Keratinocyte (primary cell): ENCODE measurements at regions not wholly inside any gene's neighbourhood (a gene's known extent, or its start where the extent isn't known, plus 50 kb on each side); places are given as distances from the start of the nearest gene placed in this dataset.

Experiments used
- DNase-seq: peaks from one replicate; pipeline ENCODE4 v3.0.0-alpha.2; 2011; ENCODE audit warnings: low read depth, missing footprints, low spot score
- FAIRE-seq: peaks from 2 replicates; lab custom pipeline; 2011; peaks lifted over from hg19 to GRCh38; lab: Jason Lieb, UNC
- H2AFZ ChIP-seq: 2 replicates; pipeline ENCODE4 v1.6.0; 2012; ENCODE audit warnings: low read length, control low read depth, inconsistent platforms; ENCODE audit not compliant: control insufficient read depth
- H3K27ac ChIP-seq: 2 replicates; pipeline ENCODE4 v1.5.1; 2011; ENCODE audit warnings: low read length; ENCODE audit not compliant: control insufficient read depth, insufficient read depth
- H3K27me3 ChIP-seq: 3 replicates; pipeline ENCODE4 v1.6.0; 2011; ENCODE audit warnings: low read length; ENCODE audit not compliant: control insufficient read depth, insufficient read depth; ENCODE audit errors: extremely low read depth
- H3K36me3 ChIP-seq, 2 experiments: 2 replicates in 1 of 2; 3 replicates in 1 of 2; pipeline ENCODE4 v1.5.1; 2011; ENCODE audit warnings: low read length in 2 of 2, mild to moderate bottlenecking in 1 of 2; ENCODE audit not compliant: control insufficient read depth in 2 of 2, insufficient read depth in 2 of 2; ENCODE audit errors: extremely low read depth in 1 of 2
- H3K4me1 ChIP-seq: 3 replicates; pipeline ENCODE4 v1.5.1; 2011; ENCODE audit warnings: low read length; ENCODE audit not compliant: control insufficient read depth, insufficient read depth; ENCODE audit errors: extremely low read depth
- H3K4me2 ChIP-seq: 3 replicates; pipeline ENCODE4 v1.6.0; 2011; ENCODE audit warnings: low read depth, low read length; ENCODE audit not compliant: control insufficient read depth, insufficient read depth; ENCODE audit errors: extremely low read depth
- H3K4me3 ChIP-seq, 3 experiments: fragments of 200-600 bp in 1 of 3; sonication (generic) in 1 of 3; 2 replicates in 2 of 3; 3 replicates in 1 of 3; pipeline ENCODE4 v1.5.1; 2011 to 2016; ENCODE audit warnings: low read length in 3 of 3, mild to moderate bottlenecking in 3 of 3, control low read depth in 2 of 3, inconsistent platforms in 1 of 3, low read depth in 1 of 3, mixed read lengths in 1 of 3, mixed run types in 1 of 3, moderate library complexity in 1 of 3; ENCODE audit not compliant: control insufficient read depth in 2 of 3, insufficient read depth in 2 of 3; ENCODE audit errors: extremely low read depth in 1 of 3
- H3K79me2 ChIP-seq: 2 replicates; pipeline ENCODE4 v1.6.0; 2012; ENCODE audit warnings: low read length; ENCODE audit not compliant: control insufficient read depth, insufficient read depth
- H3K9ac ChIP-seq: 3 replicates; pipeline ENCODE4 v1.6.0; 2011; ENCODE audit warnings: low read length; ENCODE audit not compliant: control insufficient read depth, insufficient read depth; ENCODE audit errors: extremely low read depth
- H3K9me1 ChIP-seq: 3 replicates; pipeline ENCODE4 v1.6.0; 2011; ENCODE audit warnings: low read length; ENCODE audit not compliant: control insufficient read depth, insufficient read depth; ENCODE audit errors: extremely low read depth
- H3K9me3 ChIP-seq: 2 replicates; pipeline ENCODE4 v1.5.1; 2012; ENCODE audit warnings: low read depth, low read length; ENCODE audit not compliant: control insufficient read depth
- H4K20me1 ChIP-seq: 3 replicates; pipeline ENCODE4 v1.6.0; 2011; ENCODE audit warnings: low read length; ENCODE audit not compliant: control insufficient read depth, insufficient read depth; ENCODE audit errors: extremely low read depth
- CTCF ChIP-seq, 3 experiments: IDR thresholded peaks in 1 of 3; conservative IDR thresholded peaks in 1 of 3; optimal IDR thresholded peaks in 1 of 3; 2 replicates in 2 of 3; 3 replicates in 1 of 3; pipeline versions ENCODE3 to v1.5.1; 2011; ENCODE audit warnings: low read length in 3 of 3, mild to moderate bottlenecking in 3 of 3, moderate library complexity in 2 of 3, control low read depth in 1 of 3, inconsistent platforms in 1 of 3; ENCODE audit not compliant: insufficient read depth in 2 of 3; ENCODE audit errors: extremely low read depth in 1 of 3
- EZH2 ChIP-seq: IDR thresholded peaks from one replicate; pipeline ENCODE4 v1.6.1; 2012; ENCODE audit warnings: inconsistent platforms, mild to moderate bottlenecking, low read length, moderate library complexity
- dilution Hi-C: fragments of 300-500 bp; cut with MboI; formaldehyde crosslinking; loops from one replicate; pipeline ENCODE4 v1.7.0; 2020; ENCODE audit warnings: low sequenced_read_pairs; ENCODE audit not compliant: extremely low pct_ligation_motif_present

- H3K27ac ChIP-seq: peak overlapping the region; percentile 83
- no peaks in the 10 kb centered on the region for H3K27me3 ChIP-seq
- FAIRE-seq (no peak), DNase-seq (no peak)
- peaks cover 25% of the 10 kb centered on the region for H3K4me1 ChIP-seq
- peaks cover 11% of the 10 kb centered on the region for H4K20me1 ChIP-seq
- H3K79me2 ChIP-seq: peaks cover 49% of the 10 kb centered on the region
- H3K36me3 ChIP-seq: peaks cover 0 to 8% of the 10 kb centered on the region in 2 experiments
- peak overlapping the region; percentile 99 for H3K4me2 ChIP-seq
- peak overlapping the region; percentile 85 for H3K9ac ChIP-seq
- peak overlapping the region; percentile 75 for H2AFZ ChIP-seq
- dilution Hi-C loops: no loop called here
- peak overlapping the region; percentile 81 to 97 (median 85) for H3K4me3 ChIP-seq
- no peaks in the 10 kb centered on the region for H3K9me1 ChIP-seq
- no peak for TF ChIP-seq EZH2
- peak in 1 of 3 experiments; percentile 27 for TF ChIP-seq CTCF (optimal IDR thresholded peaks at IDR 0.05 in 1 of 3, IDR thresholded peaks at IDR 0.05 in 1 of 3, conservative IDR thresholded peaks at IDR 0.05 in 1 of 3; ENCODE audit: extremely low read depth in 1 of 3, insufficient read depth in 2 of 3, low read length in 3 of 3)
- H3K9me3 ChIP-seq: no peaks in the 10 kb centered on the region
Measured at GRCh38 chr1:9182784-9183257, 51.8 kb upstream of the H6PD start.

GRCh38 chr1:9183441-9183840 is 51.1 kb upstream of the H6PD start:
- dilution Hi-C loops: no loop called here
- DNase-seq (no peak), FAIRE-seq (no peak)
- Histone ChIP-seq H3K4me1 (peaks cover 25% of the 10 kb centered on the region), H3K79me2 (peaks cover 42% of the 10 kb centered on the region), H2AFZ (no peak overlapping the region), H3K9me1 (no peaks in the 10 kb centered on the region), H3K27me3 (no peaks in the 10 kb centered on the region), H3K4me3 (peak overlapping the region in 2 of 3 experiments; percentile 81 to 97), H3K9ac (peak overlapping the region; percentile 85), H3K36me3 (peaks cover 0 to 7% of the 10 kb centered on the region in 2 experiments), H3K4me2 (peak overlapping the region; percentile 99), H3K27ac (no peak overlapping the region), H4K20me1 (peaks cover 11% of the 10 kb centered on the region), H3K9me3 (no peaks in the 10 kb centered on the region)
- TF ChIP-seq CTCF (optimal IDR thresholded peaks at IDR 0.05 in 1 of 3, IDR thresholded peaks at IDR 0.05 in 1 of 3, conservative IDR thresholded peaks at IDR 0.05 in 1 of 3; ENCODE audit: extremely low read depth in 1 of 3, insufficient read depth in 2 of 3, low read length in 3 of 3): no peak
- TF ChIP-seq EZH2: no peak
